AG20443 (cell line): ENCODE measurements at regions not wholly inside any gene's neighbourhood (a gene's known extent, or its start where the extent isn't known, plus 50 kb on each side); places are given as distances from the start of the nearest gene placed in this dataset.
"Not testable (repeated sequence)": the region's sequence is repeated elsewhere in the genome, so short reads cannot be mapped to it uniquely, and the experiment has no call there.

Source experiments
- DNase-seq: peaks from one replicate; pipeline ENCODE4 v3.0.0; 2012; ENCODE audit warnings: low spot score, mixed read lengths

DNA sequence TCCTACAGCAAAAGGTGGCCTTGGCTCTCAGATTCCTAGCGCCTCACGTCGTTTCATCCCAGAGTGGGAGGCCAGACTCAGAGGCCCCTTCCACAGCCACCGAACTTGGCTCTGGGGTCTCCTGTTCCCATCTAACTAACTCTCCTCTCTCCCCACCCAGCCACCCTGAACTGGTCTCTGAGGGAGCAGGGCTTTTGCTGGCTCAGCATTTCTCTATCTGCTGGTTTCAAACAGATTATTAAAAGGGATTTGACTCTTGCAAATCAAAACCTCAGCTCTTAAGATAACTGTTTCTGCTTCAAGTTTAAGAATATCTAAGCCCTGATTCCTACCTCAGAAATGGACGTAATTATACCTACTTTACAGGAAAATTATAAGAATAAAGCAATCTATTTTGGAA is 91.0 kb upstream of the ATP1B1 start:
- no peak for DNase-seq

DNA sequence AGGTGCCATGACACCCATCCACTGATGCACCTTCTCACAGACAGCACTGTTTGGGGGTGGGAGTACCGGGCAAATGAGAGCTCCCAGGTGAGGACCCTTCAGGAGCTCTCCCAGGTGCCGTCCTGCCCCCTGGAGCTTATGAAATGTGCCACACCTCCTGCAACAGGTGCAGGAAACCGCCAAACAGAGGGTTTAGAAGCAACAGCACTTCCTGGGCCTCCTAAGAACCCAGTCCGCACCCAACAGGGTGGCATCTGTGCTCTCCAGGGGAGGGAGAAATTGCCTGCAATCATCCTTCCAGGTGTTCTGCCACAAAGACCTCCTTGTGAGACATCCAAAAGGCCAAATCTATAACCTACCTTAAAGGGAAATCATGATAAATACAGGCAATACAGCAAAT is 87.7 kb upstream of the ATP1B1 start:
- DNase-seq = no peak

- DNase-seq = no peak
Measured at GRCh38 chr1:169019419-169020058, 87.0 kb upstream of the ATP1B1 start.

DNA sequence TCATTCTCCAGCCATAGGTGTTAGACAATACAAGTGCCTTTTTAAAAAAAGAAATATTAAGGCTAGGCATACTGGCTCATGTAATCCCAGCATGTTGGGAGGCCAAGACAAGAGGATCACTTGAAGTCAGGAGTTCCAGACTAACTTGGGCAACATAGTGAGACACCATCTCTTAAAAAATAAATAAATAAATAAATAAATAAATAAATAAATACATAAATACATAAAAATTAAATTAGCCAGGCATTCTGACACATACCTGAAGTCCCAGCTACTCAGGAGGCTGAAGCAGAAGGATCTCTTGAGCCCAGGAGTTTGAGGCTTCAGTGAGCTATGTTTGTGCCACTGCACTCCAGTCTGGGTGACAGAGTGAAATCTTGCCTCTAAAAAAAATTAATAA is 85.8 kb upstream of the ATP1B1 start:
- DNase-seq = no peak

- no peak for DNase-seq
Measured at GRCh38 chr1:169022648-169023047, 83.8 kb upstream of the ATP1B1 start.

DNA sequence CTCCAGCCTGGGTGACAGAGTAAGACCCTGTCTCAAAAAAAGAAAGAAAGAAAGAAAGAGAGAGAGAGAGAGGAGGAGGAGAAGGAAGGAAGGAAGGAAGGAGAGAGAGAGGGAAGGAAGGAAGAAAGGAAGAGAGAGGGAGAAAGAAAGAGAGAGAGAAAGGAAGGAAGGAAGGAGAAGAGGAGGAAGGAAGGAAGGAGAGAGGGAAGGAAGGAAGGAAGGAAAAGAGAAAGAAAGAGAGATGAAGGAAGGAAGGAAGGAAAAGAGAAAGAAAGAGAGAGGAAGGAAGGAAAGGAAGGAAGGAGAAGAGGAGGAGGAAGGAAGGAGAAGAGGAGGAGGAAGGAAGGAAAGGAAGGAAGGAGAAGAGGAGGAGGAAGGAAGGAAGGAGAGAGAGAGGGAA is 82.2 kb upstream of the ATP1B1 start:
- DNase-seq = no peak

GRCh38 chr1:169024800-169025271 is 81.7 kb upstream of the ATP1B1 start:
- no peak for DNase-seq

DNA sequence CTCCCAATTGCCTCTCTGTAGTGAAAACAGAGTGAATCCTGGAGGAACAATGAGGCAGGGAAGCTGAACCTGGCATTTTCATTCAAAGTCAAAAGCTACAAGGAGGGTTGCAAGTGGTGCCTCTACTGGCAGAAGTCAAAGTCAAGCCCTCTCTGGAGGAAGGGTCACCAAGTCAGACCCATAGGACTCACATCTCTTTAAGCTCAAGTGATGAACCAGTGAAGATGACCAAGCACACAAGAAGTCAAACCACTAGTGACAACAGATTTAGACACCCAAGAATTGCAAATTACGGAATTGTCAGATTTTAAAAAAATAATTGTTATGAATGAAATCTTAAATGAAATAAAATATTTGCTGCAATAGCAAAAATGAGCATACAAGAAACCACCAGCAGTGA is 81.1 kb upstream of the ATP1B1 start:
- no peak for DNase-seq

- DNase-seq = no peak
Measured at GRCh38 chr1:169027607-169028320, 78.7 kb upstream of the ATP1B1 start.

DNA sequence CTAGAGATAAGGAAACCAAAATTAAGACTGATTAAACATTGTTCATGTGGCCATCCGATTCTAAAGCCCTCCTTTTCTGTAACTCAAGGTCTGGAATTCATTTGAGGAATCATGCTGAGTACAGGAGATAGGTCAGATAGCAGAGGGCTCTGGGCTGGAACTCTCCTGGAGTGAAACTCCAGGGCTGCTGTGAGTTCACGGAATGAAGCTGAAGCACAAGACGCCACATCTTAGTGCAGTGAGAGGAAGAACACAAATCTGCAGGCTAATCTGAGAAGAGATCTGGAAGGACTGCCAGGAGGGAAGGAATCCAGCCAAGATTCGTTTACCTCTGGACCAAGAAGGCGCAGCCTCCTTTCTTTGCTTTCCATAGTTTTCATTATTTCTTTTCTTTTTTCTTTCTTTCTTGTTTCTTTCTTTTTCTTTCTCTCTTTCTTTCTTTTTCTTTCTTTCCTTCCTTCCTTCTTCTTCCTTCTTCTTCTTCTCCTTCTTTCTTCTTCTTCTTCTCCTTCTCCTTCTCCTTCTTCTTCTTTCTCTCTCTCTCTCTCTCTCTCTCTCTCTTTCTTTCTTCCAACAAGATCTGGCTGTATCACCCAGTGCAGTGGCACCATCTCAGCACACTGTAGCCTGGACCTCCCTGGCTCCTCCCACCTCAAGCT is 74.8 kb upstream of the ATP1B1 start:
- DNase-seq = no peak

GRCh38 chr1:169041366-169041765 is 65.1 kb upstream of the ATP1B1 start:
- DNase-seq = no peak

GRCh38 chr1:169042377-169042776 is 64.1 kb upstream of the ATP1B1 start:
- DNase-seq = no peak

- no peak for DNase-seq
Measured at GRCh38 chr1:169043823-169044222, 62.7 kb upstream of the ATP1B1 start.

GRCh38 chr1:169044296-169044695 is 62.2 kb upstream of the ATP1B1 start:
- no peak for DNase-seq

DNA sequence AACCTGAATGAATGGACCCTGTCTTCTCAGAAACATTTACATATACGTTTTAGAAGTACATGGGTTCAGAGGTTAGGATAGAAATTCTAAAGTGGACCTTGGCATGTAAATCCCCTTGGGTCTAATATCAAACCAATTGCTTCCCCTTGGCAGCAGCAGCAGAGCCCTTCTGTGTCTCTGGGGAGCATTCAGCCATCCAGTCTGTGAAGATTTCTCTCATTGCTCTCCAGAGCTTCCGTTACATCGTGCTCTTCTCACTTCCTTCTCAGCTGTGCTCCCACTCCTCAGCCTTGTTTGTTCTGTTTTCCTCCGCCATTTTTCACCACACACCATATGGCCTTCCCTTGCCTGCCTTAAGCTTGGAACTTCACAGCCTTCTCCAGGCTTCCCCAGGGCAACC is 61.5 kb upstream of the ATP1B1 start:
- DNase-seq = no peak

DNA sequence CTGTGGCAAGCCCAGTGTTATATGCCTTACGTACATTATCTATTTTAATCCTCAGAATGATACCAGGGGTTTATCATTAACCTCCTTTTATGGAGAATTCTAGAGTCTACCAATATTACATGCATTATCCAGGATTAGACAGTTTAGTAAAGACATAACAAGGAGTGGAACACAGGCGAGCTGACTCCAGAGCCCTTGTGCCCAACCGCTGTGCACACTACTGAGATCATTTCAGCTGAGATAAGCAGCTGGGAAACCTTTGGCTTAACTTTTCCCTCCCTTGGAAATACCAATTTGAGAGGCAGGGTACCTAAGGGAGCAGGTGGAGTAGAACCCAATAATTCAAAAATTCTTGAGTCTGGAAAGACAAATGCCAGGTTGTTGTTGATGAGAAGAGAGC is 59.8 kb upstream of the ATP1B1 start:
- DNase-seq = no peak

- no peak for DNase-seq
Measured at GRCh38 chr1:169047074-169047473, 59.4 kb upstream of the ATP1B1 start.

DNA sequence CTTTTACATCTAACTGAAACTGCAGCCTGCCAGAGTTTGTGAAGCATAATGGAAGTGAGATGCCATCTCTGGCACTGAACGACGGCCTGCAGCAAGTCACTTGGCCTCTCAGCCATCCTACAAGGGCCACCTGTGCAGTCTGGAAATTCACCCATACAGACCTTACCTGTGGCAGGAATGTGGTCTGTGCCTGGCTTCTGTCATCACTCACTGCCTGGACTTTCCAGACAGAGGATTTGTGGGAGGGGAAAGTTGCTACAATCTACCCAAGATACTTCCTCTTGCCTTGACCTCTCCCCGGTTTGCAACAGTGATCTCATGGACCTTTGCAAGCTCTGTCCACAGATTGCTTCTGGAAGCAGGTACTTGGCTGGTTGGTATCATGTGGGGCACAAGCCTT is 58.4 kb upstream of the ATP1B1 start:
- no peak for DNase-seq

DNA sequence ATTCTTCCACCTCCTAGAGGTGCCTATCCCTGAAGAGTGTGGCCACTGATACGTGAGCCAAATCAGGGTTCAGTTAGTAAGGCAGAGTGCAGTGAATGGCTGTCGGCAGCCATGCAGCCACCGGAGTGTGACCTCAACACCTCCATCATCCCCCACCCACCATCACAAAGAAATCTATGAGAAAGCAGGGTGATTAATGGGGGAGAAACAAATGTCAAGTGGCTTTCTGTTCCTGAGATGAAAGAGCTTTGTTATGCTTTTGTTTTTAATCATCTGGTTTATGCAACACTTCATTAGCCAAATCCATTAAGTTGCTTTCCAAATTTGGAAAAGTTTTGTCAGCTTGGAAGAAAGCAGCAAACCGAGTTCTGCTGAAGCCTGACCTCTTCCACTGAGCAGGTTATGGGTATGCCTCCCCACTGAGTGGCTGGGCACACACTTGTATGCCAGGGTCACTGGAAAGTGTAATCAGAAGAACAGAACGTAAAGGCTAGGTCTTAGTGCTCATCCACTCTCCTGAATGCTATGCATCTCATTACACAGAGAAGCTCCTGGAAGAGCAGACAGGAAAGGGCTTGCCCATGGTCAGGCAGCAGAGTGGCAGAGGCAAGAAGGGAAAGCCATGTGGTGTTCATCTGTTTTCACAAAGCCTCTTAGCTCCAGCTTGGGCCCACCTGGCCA is 57.1 kb upstream of the ATP1B1 start:
- no peak for DNase-seq

GRCh38 chr1:169051171-169051570 is 55.3 kb upstream of the ATP1B1 start:
- no peak for DNase-seq

DNA sequence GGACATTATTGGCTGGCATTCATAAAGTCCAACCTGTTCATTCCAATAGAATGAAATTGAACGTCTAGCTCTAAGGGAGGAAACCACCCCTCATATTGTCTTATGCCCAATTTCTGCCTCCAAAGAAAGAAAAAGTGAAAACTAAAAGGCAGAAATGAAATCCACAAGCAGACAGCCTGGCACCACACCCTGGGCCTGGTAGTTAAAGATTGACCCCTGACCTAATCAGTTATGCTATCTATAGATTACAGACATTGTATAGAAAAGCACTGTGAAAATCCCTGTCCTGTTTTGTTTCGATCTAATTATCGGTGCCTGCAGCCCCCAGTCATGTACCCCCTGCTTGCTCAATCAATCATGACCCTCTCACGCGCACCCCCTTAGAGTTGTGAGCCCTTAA is 54.3 kb upstream of the ATP1B1 start:
- not testable (repeated sequence) for DNase-seq

GRCh38 chr1:169052727-169053126 is 53.8 kb upstream of the ATP1B1 start:
- DNase-seq = no peak

DNA sequence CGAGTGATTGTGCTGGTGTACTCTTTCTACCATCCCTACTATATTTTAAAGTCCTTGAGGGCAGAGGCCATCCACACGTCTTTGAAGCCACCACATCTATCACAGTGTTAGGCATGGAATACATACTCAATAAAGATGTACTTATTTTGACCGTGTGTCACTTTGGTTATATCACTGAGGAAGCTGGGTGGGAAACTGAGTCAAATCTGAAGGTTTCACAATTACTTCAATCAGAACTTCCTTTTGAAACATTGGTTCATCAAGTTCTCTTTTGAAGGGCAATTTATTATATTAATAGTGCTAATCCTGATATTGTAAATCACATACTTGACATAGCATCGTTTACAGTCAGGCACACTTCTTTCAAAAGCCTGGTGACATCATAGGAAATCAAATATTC is 53.3 kb upstream of the ATP1B1 start:
- no peak for DNase-seq
